Sigmoid colon (tissue), 6 donors: ENCODE measurements at regions not wholly inside any gene's neighbourhood (a gene's known extent, or its start where the extent isn't known, plus 50 kb on each side); places are given as distances from the start of the nearest gene placed in this dataset.

Source experiments
- DNase-seq: peaks from one replicate; pipeline ENCODE4 v3.0.0-alpha.2; 2019
- H3K27ac ChIP-seq, 4 donors: fragments of 200-600 bp; sonication (generic); one replicate each; pipeline ENCODE4 v1.5.1; 2016 to 2019; ENCODE audit warnings: mild to moderate bottlenecking in 1 of 4
- H3K27me3 ChIP-seq, 3 donors: fragments of 200-600 bp; sonication (generic); one replicate each; pipeline ENCODE4 v1.5.1; 2019; ENCODE audit warnings: mild to moderate bottlenecking in 1 of 3
- H3K36me3 ChIP-seq, 4 donors: fragments of 200-600 bp; sonication (generic); one replicate each; pipeline ENCODE4 v1.5.1; 2016 to 2019
- H3K4me1 ChIP-seq, 4 donors: fragments of 200-600 bp; sonication (generic); one replicate each; pipeline ENCODE4 v1.5.1; 2017 to 2019
- H3K4me3 ChIP-seq, 4 donors: fragments of 200-600 bp; sonication (generic); one replicate each; pipeline ENCODE4 v1.5.1; 2017 to 2019; ENCODE audit warnings: mild to moderate bottlenecking in 2 of 4, moderate library complexity in 1 of 4
- H3K9me3 ChIP-seq, 4 donors: fragments of 200-600 bp in 3 of 4; sonication (generic) in 3 of 4; one replicate each; pipeline versions ENCODE4 v1.5.1 to v1.6.1; 2013 to 2019
- CTCF ChIP-seq, 4 experiments: fragments of 450-650 bp in 3 of 4; fragments of 200-600 bp in 1 of 4; IDR thresholded peaks; one replicate each; pipeline ENCODE4 v1.5.1; 2016 to 2019; ENCODE audit warnings: antibody characterized with exemption in 4 of 4, mild to moderate bottlenecking in 3 of 4, moderate library complexity in 2 of 4
- EP300 ChIP-seq, 4 donors: sonication (generic); formaldehyde crosslinking; IDR thresholded peaks; one replicate each; pipeline ENCODE4 v1.6.1; 2017; ENCODE audit warnings: antibody characterized with exemption in 4 of 4
- POLR2A ChIP-seq, 2 donors: fragments of 450-650 bp; IDR thresholded peaks; one replicate each; pipeline ENCODE4 v1.6.1; 2016; ENCODE audit warnings: antibody characterized with exemption in 2 of 2, mild to moderate bottlenecking in 2 of 2, moderate library complexity in 2 of 2
- POLR2AphosphoS5 ChIP-seq, 4 donors: sonication (generic); formaldehyde crosslinking; IDR thresholded peaks; one replicate each; pipeline ENCODE4 v1.6.1; 2017; ENCODE audit warnings: antibody characterized with exemption in 4 of 4
- WGBS, 2 donors: extraction: QIAGEN DNeasy Blood & Tissue Kit; methylation state at CpG; one replicate each; pipeline ENCODE4 v1.1.7; 2013; 5-methylcytosine and 5-hydroxymethylcytosine counted together
- intact Hi-C: fragments of 100-400 bp; cut with DNase I; formaldehyde crosslinking; loops from one replicate; pipeline ENCODE4 v1.15.1; 2023
- donor health status: healthy with polysubstance abuse.
- donor health status: healthy.

DNA sequence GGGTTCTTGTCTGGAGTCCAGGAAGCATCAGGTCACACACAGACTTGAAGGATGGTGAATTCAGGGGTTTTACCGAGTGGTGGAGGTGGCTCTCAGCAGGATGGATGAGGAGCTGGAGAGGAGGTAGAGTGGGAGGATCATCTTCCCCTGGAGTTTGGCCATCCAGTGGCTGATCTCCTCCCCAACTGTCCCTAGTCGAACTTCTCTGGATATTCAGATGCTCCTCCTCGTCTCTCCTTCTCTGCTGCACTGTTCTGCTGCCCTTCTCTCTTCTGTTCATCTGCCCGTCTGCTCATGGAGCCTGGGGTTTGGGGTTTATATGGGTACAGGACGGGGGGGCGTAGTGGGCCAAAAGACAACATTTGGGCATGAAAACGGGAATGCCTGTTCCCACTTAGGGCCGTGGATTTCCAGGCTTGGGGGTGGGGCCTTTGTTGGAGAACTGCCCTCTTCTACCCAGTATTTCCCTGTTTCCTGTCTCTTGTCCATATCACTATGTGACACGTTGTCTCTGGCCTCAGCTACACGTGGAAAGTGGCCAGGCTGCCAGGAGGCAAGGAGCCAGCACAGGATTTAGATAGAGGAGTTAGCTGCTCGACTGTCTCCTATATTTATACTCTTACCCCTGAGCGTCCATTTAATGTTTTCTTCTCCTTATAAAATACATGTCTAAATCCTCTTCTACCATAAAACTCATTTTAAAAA lies 76.7 kb downstream of the SIPA1L2 start:
- TF ChIP-seq POLR2AphosphoS5 (IDR thresholded peaks at IDR 0.05) (peak in 3 of 4 donors; percentile 26 to 65 (median 60)), EP300 (IDR thresholded peaks at IDR 0.05) (no peak)
- H3K27ac ChIP-seq, result peak overlapping the region; percentile 33 to 72 (median 64)
- intact Hi-C loops, result no loop called here
- H3K4me1 ChIP-seq, result peaks cover 0 to 68% (median 51%) of the 10 kb centered on the region in 4 donors
- H3K27me3 ChIP-seq, result no peaks in the 10 kb centered on the region
- peak; percentile 85 for DNase-seq
- no peaks in the 10 kb centered on the region for H3K36me3 ChIP-seq
- H3K4me3 ChIP-seq, result no peak overlapping the region
- no peaks in the 10 kb centered on the region for H3K9me3 ChIP-seq
- WGBS, 2 donors, result 62 to 68% methylated on average over 12 of the region's 12 CpGs

GRCh38 chr1:232551386-232551785 lies 78.5 kb downstream of the SIPA1L2 start:
- Histone ChIP-seq H3K36me3 (no peaks in the 10 kb centered on the region), H3K4me3 (no peak overlapping the region), H3K27me3 (no peaks in the 10 kb centered on the region), H3K27ac (no peak overlapping the region), H3K4me1 (peaks cover 0 to 57% (median 40%) of the 10 kb centered on the region in 4 donors), H3K9me3 (no peaks in the 10 kb centered on the region)
- 90 to 93% methylated on average over 7 of the region's 7 CpGs for WGBS, 2 donors
- intact Hi-C loops, result no loop called here
- DNase-seq, result no peak
- TF ChIP-seq POLR2A (IDR thresholded peaks at IDR 0.05), result no peak
- TF ChIP-seq CTCF (IDR thresholded peaks at IDR 0.05), result no peak
- TF ChIP-seq POLR2AphosphoS5 (IDR thresholded peaks at IDR 0.05), result no peak
- TF ChIP-seq EP300 (IDR thresholded peaks at IDR 0.05), result no peak

DNA sequence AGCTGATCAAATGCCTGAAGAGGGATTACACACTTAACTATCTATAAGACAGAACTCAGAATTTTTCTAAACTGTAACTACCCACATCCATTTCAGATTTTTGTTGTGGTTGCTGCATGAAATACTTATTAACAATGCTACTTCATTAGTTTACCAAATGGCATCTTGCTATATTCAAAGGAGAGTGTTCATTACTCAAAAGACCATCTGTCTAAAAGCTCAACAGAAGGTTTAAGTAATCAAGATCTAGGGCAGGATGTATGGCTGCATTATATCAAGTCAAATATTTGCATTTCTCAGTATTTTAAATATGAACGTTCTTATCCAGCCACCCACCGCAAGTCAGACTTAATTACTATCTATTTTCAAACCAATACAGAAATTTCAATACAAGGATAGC lies 79.9 kb downstream of the SIPA1L2 start:
- peaks cover 0 to 43% (median 30%) of the 10 kb centered on the region in 4 donors for H3K4me1 ChIP-seq
- no peaks in the 10 kb centered on the region for H3K9me3 ChIP-seq
- no peak overlapping the region for H3K4me3 ChIP-seq
- intact Hi-C loops, result no loop called here
- DNase-seq, result no peak
- H3K27me3 ChIP-seq, result no peaks in the 10 kb centered on the region
- no peak for TF ChIP-seq CTCF (IDR thresholded peaks at IDR 0.05)
- TF ChIP-seq POLR2A (IDR thresholded peaks at IDR 0.05), result no peak
- TF ChIP-seq POLR2AphosphoS5 (IDR thresholded peaks at IDR 0.05), result no peak
- no peak for TF ChIP-seq EP300 (IDR thresholded peaks at IDR 0.05)
- WGBS, 2 donors, result 14 to 58% methylated on average over 2 of the region's 2 CpGs
- H3K27ac ChIP-seq, result no peak overlapping the region
- no peaks in the 10 kb centered on the region for H3K36me3 ChIP-seq

GRCh38 chr1:232548691-232549090 lies 81.2 kb downstream of the SIPA1L2 start:
- 95 to 96% methylated on average over 5 of the region's 5 CpGs for WGBS, 2 donors
- no peak for DNase-seq
- Histone ChIP-seq H3K36me3 (no peaks in the 10 kb centered on the region), H3K9me3 (no peaks in the 10 kb centered on the region), H3K27ac (no peak overlapping the region), H3K4me1 (peaks cover 0 to 30% (median 18%) of the 10 kb centered on the region in 4 donors), H3K27me3 (no peaks in the 10 kb centered on the region), H3K4me3 (no peak overlapping the region)
- no peak for TF ChIP-seq POLR2A (IDR thresholded peaks at IDR 0.05)
- no peak for TF ChIP-seq POLR2AphosphoS5 (IDR thresholded peaks at IDR 0.05)
- no peak for TF ChIP-seq CTCF (IDR thresholded peaks at IDR 0.05)
- TF ChIP-seq EP300 (IDR thresholded peaks at IDR 0.05), result no peak
- intact Hi-C loops, result no loop called here

DNA sequence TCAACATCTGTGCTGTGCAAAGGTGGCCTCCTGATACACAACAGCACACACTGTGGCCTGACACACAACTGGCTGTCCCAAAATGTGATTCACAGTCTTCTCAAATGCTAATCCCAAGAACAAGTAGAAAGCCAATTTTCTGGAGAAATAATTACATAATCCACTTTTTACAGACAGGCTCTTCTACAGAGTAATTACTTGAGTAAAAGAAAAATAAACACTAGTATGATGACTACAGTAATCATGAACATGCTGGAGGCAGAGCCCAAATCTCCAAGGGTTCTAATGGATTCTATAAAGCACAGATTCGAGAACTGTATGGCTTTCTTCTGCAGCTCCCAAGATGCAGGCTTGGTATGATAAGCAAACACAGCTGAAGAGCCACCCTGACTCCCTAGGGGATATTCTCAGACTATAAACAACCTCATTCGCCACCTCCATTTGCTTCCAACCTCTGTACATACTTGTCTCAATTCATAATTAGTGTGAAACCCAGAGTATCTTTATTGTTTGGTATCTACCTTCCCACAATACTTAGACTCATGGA lies 81.9 kb downstream of the SIPA1L2 start:
- Histone ChIP-seq H3K27ac (no peak overlapping the region), H3K4me3 (no peak overlapping the region), H3K27me3 (no peaks in the 10 kb centered on the region), H3K36me3 (no peaks in the 10 kb centered on the region), H3K4me1 (peaks cover 0 to 23% (median 12%) of the 10 kb centered on the region in 4 donors), H3K9me3 (no peaks in the 10 kb centered on the region)
- TF ChIP-seq POLR2A (IDR thresholded peaks at IDR 0.05) (no peak), POLR2AphosphoS5 (IDR thresholded peaks at IDR 0.05) (no peak), CTCF (IDR thresholded peaks at IDR 0.05) (no peak), EP300 (IDR thresholded peaks at IDR 0.05) (no peak)
- WGBS, 2 donors, result 53 to 72% methylated on average over 2 of the region's 2 CpGs
- intact Hi-C loops, result no loop called here
- DNase-seq, result no peak
